Liver (tissue), 6 donors: ENCODE measurements at regions not wholly inside any gene's neighbourhood (a gene's known extent, or its start where the extent isn't known, plus 50 kb on each side); places are given as distances from the start of the nearest gene placed in this dataset.
"Not testable (repeated sequence)": the region's sequence is repeated elsewhere in the genome, so short reads cannot be mapped to it uniquely, and the experiment has no call there.

Experiments used
- DNase-seq: peaks from one replicate; pipeline ENCODE4 v3.0.0-alpha.2; 2017; ENCODE audit warnings: low spot score
- H3K27ac ChIP-seq, 2 donors: one replicate each; pipeline ENCODE4 v1.7.0; 2013; ENCODE audit warnings: inconsistent platforms in 2 of 2, low read length in 2 of 2, control low read depth in 1 of 2, low read depth in 1 of 2, mild to moderate bottlenecking in 1 of 2
- H3K27me3 ChIP-seq, 4 donors: one replicate each; pipeline versions ENCODE4 v1.6.1 to v1.7.0; 2013; ENCODE audit warnings: low read length in 3 of 4, inconsistent platforms in 1 of 4, mild to moderate bottlenecking in 1 of 4, moderate library complexity in 1 of 4; ENCODE audit not compliant: control insufficient read depth in 4 of 4, insufficient read depth in 4 of 4
- H3K36me3 ChIP-seq, 4 donors: one replicate each; pipeline versions ENCODE4 v1.6.1 to v1.7.0; 2013; ENCODE audit warnings: low read length in 3 of 4, mild to moderate bottlenecking in 3 of 4, low read depth in 1 of 4, moderate library complexity in 1 of 4; ENCODE audit not compliant: control insufficient read depth in 4 of 4, insufficient read depth in 3 of 4
- H3K4me1 ChIP-seq, 4 donors: one replicate each; pipeline versions ENCODE4 v1.6.1 to v1.7.0; 2013; ENCODE audit warnings: low read length in 3 of 4, mild to moderate bottlenecking in 3 of 4, moderate library complexity in 1 of 4; ENCODE audit not compliant: control insufficient read depth in 4 of 4, insufficient read depth in 4 of 4
- H3K4me3 ChIP-seq, 3 donors: one replicate each; pipeline versions ENCODE4 v1.6.1 to v1.7.0; 2013; ENCODE audit warnings: low read length in 3 of 3, control low read depth in 1 of 3, low read depth in 1 of 3, mild to moderate bottlenecking in 1 of 3
- H3K9ac ChIP-seq, 2 donors: one replicate each; pipeline ENCODE4 v1.7.0; 2013; ENCODE audit warnings: low read length in 2 of 2, mild to moderate bottlenecking in 2 of 2, moderate library complexity in 2 of 2, control low read depth in 1 of 2, low read depth in 1 of 2
- H3K9me3 ChIP-seq, 4 donors: one replicate each; pipeline versions ENCODE4 v1.6.1 to v1.7.0; 2013; ENCODE audit warnings: low read length in 3 of 4; ENCODE audit not compliant: control insufficient read depth in 4 of 4
- WGBS: extraction: QIAGEN DNeasy Blood & Tissue Kit; methylation state at CpG from one replicate; pipeline ENCODE4 v1.1.7; 2013; 5-methylcytosine and 5-hydroxymethylcytosine counted together
- donor health status: healthy.
- donor health status: healthy.
- donor health status: healthy.

GRCh38 chr1:149274493-149274892 is 171.1 kb upstream of the NBPF9 start:
- H3K4me1 ChIP-seq, H3K4me3 ChIP-seq, H3K27ac ChIP-seq, H3K36me3 ChIP-seq, H3K9ac ChIP-seq, DNase-seq, H3K27me3 ChIP-seq, H3K9me3 ChIP-seq: not testable (repeated sequence)
- 88% methylated on average over 2 of the region's 5 CpGs for WGBS

DNA sequence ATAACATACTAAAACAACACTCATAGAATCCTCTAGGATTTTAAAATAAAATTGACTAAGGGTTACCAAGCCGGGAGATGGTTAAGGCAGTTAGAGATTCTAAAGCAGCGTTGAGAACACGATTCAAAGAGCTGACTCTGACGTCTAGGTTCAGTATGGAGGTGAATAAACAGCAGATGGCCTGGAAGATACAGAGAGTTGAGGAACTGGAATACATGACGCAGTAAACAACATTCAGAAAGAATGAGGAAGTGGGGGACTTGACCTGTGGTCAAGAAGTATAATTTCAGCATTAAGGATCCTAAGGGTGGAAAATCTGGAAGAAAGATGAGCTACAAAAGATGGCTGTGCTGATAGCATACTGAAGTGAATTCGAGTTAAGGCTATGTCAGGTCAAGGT is 172.5 kb upstream of the NBPF9 start:
- H3K27me3 ChIP-seq, H3K36me3 ChIP-seq, DNase-seq, H3K27ac ChIP-seq, H3K9ac ChIP-seq, H3K4me3 ChIP-seq, H3K4me1 ChIP-seq, H3K9me3 ChIP-seq: not testable (repeated sequence)
- no CpG with 5 or more reads among the region's 6 CpGs for WGBS

DNA sequence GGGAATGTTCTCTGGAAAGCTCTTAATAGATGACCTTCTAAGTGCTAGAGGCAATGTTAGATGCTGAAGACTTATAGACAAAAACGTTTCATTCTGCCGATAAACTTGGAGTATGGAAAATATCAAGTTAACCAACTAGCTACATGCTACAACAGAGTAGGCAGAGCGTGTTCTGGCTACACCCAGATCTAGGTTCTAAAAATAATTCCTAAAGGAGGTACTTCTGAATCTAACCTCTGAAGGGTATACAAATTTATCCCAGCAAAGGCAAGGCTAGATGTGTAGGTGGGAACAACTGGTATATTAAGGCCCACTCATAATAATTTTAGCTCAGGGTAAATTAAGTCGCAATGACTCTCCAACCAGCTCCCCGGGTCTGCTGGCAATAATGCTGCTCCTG is 173.1 kb upstream of the NBPF9 start:
- H3K27ac ChIP-seq, H3K4me3 ChIP-seq, H3K27me3 ChIP-seq, H3K9ac ChIP-seq, H3K36me3 ChIP-seq, H3K9me3 ChIP-seq, DNase-seq, H3K4me1 ChIP-seq: not testable (repeated sequence)
- no CpG with 5 or more reads among the region's 5 CpGs for WGBS

- not testable (repeated sequence) for DNase-seq, H3K9me3 ChIP-seq, H3K27me3 ChIP-seq, H3K4me3 ChIP-seq, H3K9ac ChIP-seq, H3K36me3 ChIP-seq, H3K27ac ChIP-seq, H3K4me1 ChIP-seq
- no CpG with 5 or more reads among the region's 2 CpGs for WGBS
Observed at GRCh38 chr1:149278156-149278555, 174.8 kb upstream of the NBPF9 start.

DNA sequence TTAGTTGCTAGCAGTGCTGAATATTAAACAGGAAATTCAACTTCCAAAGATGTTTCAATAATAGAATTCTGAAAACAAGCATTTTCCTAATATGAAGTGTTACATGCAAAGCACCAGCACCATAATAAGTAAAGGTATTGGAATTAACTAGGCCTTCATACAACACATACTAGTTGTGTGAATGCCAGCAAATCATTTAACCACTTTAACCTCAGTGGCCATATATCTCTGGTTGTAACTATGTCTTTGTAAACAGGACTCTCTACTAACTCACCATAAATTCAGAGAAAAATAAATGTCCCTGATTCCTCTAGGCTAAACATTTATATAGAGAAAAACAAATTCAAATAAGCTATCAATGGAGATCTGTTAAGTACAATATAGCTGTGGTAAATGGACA is 175.7 kb upstream of the NBPF9 start:
- H3K27ac ChIP-seq, H3K4me3 ChIP-seq, H3K9ac ChIP-seq, DNase-seq, H3K9me3 ChIP-seq, H3K4me1 ChIP-seq, H3K27me3 ChIP-seq, H3K36me3 ChIP-seq: not testable (repeated sequence)

GRCh38 chr1:149279512-149279911 is 176.2 kb upstream of the NBPF9 start:
- not testable (repeated sequence) for H3K36me3 ChIP-seq, DNase-seq, H3K9me3 ChIP-seq, H3K4me1 ChIP-seq, H3K27me3 ChIP-seq, H3K4me3 ChIP-seq, H3K9ac ChIP-seq, H3K27ac ChIP-seq
- WGBS, result 79% methylated on average over 1 of the region's 2 CpGs

GRCh38 chr1:149284773-149285172 is 181.4 kb upstream of the NBPF9 start:
- WGBS, result no CpG with 5 or more reads among the region's 4 CpGs

DNA sequence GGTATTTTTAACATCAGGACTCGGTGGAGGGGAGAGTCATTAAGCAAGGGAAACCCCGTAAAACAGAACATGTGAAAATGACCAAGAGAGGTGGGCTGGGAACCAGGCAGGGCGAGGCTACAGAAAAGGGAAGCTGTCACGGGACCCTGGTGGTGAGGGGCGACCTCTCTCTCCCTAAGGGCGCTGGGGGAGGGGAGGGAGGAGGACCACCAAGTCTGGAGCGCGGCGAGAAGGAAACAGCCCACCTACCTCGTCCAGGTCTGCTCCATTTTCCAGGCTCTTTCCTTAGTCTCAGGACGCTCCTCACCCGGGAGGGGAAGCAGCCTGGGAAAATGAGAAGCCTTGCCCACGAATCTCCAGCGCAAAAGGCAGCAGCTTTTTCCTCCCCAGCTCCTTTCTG is 181.9 kb upstream of the NBPF9 start:
- H3K9ac ChIP-seq, H3K4me3 ChIP-seq, H3K4me1 ChIP-seq, H3K27ac ChIP-seq, H3K36me3 ChIP-seq, H3K27me3 ChIP-seq, DNase-seq, H3K9me3 ChIP-seq: not testable (repeated sequence)
- WGBS, result no CpG with 5 or more reads among the region's 14 CpGs

More at GRCh38 chr1:149284773-149285172, 181.4 kb upstream of the NBPF9 start:
- H3K4me1 ChIP-seq, H3K27ac ChIP-seq, H3K9ac ChIP-seq, H3K4me3 ChIP-seq, DNase-seq, H3K9me3 ChIP-seq, H3K27me3 ChIP-seq, H3K36me3 ChIP-seq: not testable (repeated sequence)

GRCh38 chr1:149285638-149286037 is 182.3 kb upstream of the NBPF9 start:
- H3K4me1 ChIP-seq, H3K9me3 ChIP-seq, H3K27me3 ChIP-seq, H3K9ac ChIP-seq, H3K4me3 ChIP-seq, H3K27ac ChIP-seq, H3K36me3 ChIP-seq, DNase-seq: not testable (repeated sequence)
- 0% methylated on average over 15 of the region's 38 CpGs for WGBS
